NT2/D1 (cell line): ENCODE measurements at regions not wholly inside any gene's neighbourhood (a gene's known extent, or its start where the extent isn't known, plus 50 kb on each side); places are given as distances from the start of the nearest gene placed in this dataset.

Source experiments
- SUZ12 ChIP-seq: IDR thresholded peaks from 2 replicates; pipeline ENCODE4 v1.6.1; 2011; ENCODE audit not compliant: insufficient read length, insufficient read depth; ENCODE audit errors: extremely low read depth
- YY1 ChIP-seq: IDR thresholded peaks from 2 replicates; pipeline ENCODE4 v1.6.1; 2011; ENCODE audit not compliant: insufficient read length, insufficient read depth
- ZNF274 ChIP-seq: IDR thresholded peaks from 2 replicates; pipeline ENCODE4 v1.6.1; 2011; ENCODE audit warnings: mild to moderate bottlenecking, low read depth, low read length

DNA sequence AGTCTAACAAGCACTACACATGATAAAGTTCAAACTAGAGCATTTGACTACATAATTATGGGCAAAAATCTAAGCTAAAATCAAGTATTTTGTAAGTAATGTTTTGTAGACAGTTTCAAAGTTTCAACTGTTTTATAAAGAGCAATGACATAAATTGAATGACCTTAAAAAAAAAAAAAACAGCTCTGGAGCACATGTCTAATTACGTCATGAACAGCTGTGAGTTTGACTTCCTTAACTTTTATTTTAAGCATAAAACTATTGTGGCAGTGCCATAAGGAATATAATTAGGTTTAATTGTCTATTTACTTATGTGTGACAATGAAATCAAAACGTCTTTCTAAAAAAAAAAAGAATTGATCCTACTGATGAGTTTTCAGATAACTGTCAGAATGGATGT is 272.5 kb upstream of the LRRC7 start:
- no peak for TF ChIP-seq YY1
- no peak for TF ChIP-seq ZNF274
- no peak for TF ChIP-seq SUZ12
